GM12874 (cell line): ENCODE measurements at regions not wholly inside any gene's neighbourhood (a gene's known extent, or its start where the extent isn't known, plus 50 kb on each side); places are given as distances from the start of the nearest gene placed in this dataset.

Source experiments
- TF ChIP-seq, protein P1 (sequence below): IDR thresholded peaks from 2 replicates; pipeline ENCODE4 v1.5.1; 2011; ENCODE audit warnings: low read depth, mild to moderate bottlenecking, control low read depth, low read length, moderate library complexity; ENCODE audit not compliant: insufficient read depth

DNA sequence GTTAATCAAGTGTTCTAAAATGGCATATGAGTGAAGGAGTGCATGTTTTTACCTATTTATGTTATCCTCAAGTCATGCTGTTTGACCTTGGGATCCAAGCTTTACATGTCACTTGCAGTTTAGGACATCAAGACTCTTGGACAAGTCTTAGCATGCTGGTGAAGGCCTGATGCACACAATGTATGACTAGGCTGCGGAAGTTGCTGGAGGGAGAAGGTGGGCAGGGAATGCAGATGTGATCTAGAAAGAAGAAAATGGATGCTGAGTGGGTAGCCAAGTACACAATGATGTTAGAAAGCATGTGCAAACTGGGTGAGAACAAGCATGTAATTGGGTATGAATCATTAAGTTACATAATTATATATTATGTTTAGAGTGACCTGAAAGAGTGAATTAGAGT is 301.8 kb downstream of the BRINP2 start:
- TF ChIP-seq, protein P1, sequence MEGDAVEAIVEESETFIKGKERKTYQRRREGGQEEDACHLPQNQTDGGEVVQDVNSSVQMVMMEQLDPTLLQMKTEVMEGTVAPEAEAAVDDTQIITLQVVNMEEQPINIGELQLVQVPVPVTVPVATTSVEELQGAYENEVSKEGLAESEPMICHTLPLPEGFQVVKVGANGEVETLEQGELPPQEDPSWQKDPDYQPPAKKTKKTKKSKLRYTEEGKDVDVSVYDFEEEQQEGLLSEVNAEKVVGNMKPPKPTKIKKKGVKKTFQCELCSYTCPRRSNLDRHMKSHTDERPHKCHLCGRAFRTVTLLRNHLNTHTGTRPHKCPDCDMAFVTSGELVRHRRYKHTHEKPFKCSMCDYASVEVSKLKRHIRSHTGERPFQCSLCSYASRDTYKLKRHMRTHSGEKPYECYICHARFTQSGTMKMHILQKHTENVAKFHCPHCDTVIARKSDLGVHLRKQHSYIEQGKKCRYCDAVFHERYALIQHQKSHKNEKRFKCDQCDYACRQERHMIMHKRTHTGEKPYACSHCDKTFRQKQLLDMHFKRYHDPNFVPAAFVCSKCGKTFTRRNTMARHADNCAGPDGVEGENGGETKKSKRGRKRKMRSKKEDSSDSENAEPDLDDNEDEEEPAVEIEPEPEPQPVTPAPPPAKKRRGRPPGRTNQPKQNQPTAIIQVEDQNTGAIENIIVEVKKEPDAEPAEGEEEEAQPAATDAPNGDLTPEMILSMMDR = no peak

DNA sequence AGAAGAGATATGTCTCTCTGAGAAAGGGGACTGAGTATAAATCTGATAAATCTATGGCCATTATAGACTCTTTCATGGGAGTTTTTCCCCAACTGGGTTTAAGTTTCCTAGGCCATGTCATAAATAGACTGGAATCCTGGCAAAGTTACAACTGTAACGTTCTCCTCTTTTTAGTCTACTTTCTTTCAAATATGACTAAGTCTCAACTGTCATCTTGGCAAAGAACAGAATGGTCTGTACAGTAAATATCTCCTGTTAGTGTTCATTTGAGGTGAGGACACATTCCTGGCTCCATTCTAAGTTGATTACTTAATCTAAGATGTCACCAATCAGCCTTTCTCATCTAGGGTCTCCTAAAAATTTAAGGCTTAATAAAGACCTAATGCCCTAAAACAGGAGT is 300.5 kb downstream of the BRINP2 start:
- TF ChIP-seq, protein P1 = no peak

DNA sequence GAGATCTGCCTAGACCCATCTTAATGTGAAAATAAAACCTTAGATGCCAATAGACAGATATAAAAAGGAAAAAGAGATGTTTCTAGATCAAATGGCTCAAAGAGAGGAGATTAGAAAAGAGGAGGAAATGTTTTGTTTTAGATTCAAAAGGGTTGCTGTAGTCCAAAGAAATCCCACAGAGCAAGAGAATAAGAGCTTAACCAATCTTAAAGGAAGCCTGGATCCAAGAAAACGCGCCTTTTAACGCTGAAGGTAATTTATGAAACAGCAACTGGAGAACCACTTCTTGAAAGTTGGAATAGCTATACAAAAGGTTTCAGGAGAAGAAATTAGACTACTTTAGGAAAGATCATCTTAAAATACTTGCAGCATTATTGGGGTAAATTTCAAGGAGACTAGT is 298.8 kb downstream of the BRINP2 start:
- TF ChIP-seq, protein P1 = no peak

DNA sequence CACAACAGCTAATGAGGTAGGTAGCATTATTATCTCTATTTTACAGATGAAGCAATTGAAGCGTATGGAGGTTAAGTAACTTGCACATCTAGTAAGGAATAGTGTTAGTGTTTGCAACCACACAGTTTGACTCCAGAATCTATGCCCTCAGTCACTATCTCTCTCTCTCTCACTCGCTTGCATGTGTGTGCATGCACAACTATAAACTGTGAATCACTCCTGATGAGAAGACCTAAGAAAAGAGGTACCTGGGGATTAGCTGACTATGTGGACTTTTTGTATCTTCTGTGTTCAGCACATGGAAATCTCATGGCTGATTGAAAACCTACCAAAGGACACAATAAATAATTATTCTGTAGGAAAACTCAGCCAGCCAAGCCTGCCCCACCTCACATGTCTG is 295.5 kb downstream of the BRINP2 start:
- TF ChIP-seq, protein P1 = no peak

DNA sequence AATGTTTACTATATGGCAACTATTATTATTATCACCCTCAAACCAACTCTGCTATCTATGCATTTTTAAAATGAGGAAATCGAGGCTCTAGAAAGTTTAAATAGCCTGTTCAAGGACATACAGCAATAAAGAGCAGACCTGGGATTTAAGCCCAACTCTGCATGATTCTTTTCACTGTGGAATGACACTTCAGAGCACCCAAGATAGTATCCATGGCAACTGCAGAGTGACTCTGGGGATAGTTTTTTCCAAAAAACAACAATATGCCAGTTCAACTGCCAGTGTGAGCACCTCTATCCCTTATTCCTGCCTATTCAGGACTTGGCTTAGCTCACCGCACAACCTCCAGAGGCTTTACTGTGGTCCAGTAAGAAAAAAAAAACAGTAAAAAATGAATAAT is 293.9 kb downstream of the BRINP2 start:
- TF ChIP-seq, protein P1 = no peak

DNA sequence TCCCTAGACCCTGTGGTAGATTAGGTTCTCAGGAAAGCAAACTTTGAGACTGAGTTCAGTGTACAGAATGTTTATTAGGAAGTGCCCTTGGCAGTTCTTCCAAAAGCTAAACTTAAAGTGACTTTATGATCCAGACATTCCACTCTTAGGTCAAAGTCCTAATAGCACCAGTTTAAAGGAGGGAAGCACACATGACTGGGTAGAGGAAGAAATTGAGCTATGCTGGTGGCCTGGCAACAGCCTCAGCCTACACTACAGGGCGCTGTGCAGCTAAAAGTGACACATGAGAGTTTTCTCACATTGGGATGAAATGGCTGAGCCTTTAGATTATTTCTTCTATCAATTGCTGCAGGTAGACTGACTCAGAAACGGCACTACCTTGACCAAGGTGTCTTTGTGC is 280.4 kb downstream of the BRINP2 start:
- TF ChIP-seq, protein P1 = no peak

DNA sequence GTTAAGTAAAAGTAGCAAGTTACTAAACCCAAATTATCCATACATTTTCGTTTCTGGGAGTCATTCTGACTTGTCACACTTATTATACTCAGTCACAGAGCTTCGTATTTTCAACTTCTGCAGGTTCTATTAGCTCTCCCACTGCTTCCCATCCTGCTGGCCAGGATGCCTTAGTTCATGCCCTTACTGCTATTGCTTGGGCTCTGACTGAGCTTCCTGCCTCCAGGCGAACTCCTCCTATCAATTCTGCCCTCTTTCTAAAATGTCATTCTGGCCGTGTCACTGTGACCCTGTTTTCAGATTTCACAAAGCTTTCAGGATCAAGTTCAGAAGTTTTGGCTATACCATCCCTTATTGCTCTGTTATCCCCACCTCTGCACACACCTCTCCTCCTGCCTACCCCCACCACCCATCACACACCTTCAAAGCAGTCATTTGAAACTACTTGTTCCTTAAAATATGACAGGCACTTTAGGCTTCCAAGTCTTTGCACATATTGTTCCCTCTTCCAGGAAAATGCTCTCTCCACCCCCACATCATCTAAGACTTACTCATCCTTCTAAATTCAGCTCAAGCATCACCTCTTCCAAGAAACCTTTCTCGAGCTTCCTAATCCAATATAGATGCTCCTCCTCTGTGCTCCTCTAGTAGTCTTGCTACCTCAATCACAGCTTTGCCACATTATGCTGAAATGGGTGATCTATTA is 278.0 kb downstream of the BRINP2 start:
- TF ChIP-seq, protein P1 = no peak
